HG03064 (cell line): ENCODE measurements at regions not wholly inside any gene's neighbourhood (a gene's known extent, or its start where the extent isn't known, plus 50 kb on each side); places are given as distances from the start of the nearest gene placed in this dataset.

ENCODE experiments used
- ATAC-seq: cut with Tn5 transposase; IDR thresholded peaks from one replicate; pipeline ENCODE4 v1.9.1; 2021; ENCODE audit warnings: low read depth; ENCODE audit not compliant: unreplicated experiment

DNA sequence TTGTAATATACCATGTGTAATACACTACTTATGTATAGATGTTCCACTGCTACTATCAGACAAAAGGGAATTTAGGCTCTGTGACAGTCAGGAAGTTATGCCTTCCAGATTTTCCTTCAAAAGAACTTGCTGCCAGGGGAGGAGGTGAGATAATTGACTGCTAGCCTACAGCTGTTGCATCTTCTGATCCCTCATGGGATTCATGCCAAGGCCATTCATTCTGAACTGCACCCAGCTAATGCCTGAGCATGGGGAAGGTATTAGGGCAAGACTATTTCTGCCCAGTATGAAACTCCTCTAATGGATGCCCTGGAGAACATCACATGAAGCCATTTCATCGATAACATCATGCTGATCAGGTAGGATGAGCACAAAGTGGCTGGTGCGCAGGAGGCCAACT, 746.5 kb upstream of the ZNF608 start:
- ATAC-seq, result no peak

DNA sequence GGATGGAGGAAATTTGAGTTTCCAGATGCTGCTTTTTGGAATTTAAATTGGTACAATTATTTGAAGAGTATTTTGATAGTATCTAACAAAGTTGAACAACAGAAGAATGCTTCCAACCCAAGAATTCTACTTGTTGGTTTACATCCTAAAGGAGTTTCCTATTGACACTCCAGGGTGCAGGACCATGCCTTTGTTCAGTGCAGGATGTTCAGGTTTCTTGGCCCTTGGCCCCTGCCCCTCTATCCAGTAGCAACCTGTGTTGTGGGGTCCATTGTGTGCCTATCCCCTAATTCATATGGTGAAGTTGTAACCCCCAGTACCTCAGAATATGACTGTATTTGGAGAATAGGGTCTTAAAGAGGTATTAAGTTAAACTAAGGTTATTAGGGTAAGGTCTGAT, 750.0 kb upstream of the ZNF608 start:
- no peak for ATAC-seq

DNA sequence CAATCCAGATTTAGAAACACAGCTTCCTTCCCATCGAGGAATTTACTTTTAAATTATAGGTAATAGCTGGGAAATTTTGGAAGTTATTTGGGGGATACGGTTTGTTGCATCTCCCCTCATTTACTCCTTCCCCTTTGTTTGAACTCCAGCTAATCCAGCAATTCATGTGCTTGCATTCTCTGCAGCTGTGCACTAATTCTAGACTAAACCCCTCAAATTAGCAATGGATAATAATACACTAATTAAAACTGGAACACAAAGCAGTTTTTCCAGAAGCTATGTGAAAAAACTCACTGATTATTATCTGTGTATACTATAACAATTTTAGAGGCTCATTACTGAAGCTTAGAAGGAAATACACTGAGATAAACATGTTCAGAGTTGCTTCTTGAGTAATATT, 751.2 kb upstream of the ZNF608 start:
- ATAC-seq, result no peak

DNA sequence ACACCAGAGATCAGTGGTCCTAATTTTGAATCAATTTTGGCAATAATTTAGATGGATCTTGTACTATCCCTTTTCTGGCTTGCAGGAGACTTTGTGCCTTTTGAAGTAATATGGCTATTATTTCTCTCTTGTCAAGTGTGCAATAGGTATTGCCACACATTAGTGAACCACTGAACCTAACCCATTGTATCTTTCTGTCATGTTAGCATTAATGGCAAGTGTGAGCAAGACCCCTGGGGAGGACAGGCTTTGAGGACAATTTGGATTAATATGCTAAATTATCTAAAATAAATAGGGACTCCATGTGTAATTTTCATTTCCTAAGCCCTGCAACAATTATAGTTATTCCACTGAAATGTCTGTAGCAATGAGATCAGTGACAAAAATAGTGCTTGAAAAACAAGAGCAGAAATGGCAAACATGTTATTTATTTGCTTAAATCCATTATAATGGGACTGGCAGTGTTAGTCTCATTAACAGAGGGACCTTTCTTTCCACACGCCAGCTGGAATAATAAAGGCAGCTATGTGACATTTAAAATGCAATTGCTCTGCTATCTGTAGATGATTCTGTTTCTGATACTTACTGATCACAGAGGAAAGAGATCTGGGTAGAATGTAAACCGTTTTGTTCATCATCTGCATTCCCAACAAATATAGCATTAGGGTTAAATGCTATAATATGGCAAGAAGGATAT, 753.3 kb upstream of the ZNF608 start:
- ATAC-seq, result no peak

DNA sequence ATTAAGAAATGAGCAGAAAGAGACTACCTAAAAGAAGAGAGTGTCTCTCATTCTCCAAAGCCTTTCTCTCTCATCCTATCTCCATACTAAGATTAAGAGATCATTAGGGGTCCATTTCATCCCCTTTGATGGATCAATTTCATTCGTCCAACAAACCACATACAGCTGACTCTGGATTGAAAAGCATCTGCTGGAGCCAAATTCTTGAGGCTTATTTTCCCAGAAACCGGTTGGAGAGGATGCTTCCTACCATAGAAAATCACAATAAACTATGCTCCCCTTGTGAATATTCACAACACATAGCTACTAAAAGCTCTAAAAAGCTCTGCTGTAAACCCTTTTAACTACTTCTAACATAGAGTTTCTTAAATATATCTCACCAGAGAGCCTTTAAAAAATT, 755.0 kb upstream of the ZNF608 start:
- no peak for ATAC-seq

DNA sequence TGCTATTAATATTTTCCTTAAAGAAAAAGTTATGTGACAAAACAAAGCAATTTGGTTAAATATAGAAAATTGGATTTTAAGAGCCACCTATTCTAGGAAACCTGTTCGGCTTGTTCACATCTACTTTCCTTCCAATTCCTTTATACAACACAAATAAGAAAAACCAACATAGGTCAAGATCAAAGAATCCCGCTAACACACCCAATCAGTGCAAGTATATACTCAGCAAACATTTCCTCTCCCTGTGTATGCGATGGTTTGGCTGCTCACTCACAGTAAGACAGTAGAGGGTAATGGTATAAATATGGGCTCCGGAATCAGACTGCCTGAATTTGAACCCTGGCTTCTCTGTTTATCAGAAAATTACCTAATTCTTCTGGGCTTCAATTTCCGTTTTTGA, 757.5 kb upstream of the ZNF608 start:
- ATAC-seq, result no peak

DNA sequence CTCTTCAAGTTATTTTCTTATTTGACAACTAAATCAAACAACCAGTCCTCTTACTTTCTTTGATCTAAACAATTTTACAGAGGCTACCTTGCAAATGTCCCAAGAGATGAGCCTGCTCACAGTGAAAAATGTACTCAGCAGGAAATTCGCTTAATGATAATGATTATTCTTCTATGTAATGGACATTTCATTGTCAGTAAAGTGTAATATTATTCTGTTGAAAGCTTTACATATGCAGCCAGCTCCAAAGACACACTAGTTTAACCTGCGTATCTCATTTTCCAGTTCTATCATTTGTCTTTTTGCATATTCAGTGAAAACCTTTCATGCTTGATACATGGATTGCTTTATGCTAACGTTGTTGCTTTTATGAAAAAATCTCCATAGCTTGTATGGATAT, 758.7 kb upstream of the ZNF608 start:
- ATAC-seq, result no peak

DNA sequence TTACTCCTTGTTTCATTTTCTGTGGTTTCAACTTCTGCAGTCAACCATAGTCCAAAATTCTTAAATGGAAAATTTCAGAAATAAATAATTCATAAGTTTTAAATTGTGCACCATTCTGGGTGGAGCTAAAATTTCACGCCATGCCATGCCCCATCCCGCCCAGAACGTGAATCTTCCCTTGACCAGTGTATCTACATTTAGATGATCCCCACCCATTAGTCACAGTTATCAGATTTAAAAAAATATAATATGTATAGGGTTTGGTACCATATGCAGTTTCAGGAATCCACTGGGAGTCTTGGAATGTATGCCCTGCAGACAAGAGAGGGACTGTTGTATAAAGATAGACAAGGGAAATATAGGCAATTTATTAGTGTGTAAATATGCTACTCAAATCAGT, 759.7 kb upstream of the ZNF608 start:
- ATAC-seq, result no peak

DNA sequence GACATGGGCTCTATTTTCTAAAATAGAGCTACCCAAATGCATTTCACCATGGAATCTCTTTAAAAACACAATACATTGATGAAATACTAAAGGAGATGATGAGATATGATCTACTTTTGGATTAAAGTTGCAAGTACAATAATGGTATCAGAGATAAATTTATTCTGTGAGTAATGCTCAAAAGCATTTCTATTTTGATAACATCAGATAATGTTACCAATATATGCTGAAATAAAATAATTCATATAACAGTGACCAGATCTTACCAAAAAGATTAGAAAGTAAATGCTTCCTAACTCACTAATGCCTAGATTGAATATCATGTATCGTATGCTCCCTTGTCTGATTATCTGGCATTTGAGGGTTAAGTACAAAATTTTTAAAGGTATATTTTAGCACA, 761.8 kb upstream of the ZNF608 start:
- no peak for ATAC-seq

DNA sequence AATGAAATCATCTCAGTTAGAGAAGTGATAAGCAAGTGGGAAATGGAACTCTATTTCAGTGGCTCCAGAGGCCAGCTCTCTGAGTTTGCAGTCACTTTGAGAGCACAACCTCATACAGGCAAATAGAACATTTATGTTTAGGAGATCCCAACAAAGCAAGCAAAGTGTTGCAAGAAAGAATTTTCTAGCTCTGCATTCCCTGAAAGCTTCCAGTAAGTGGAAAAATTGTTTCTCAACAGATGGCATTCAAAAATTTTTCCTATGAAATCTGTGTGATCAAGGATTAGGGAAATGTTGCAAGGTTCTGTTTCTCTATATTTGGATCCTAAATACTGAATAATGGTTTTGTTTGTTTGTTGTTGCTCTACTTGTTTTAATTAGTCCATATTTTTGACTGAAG, 764.2 kb upstream of the ZNF608 start:
- ATAC-seq, result no peak

DNA sequence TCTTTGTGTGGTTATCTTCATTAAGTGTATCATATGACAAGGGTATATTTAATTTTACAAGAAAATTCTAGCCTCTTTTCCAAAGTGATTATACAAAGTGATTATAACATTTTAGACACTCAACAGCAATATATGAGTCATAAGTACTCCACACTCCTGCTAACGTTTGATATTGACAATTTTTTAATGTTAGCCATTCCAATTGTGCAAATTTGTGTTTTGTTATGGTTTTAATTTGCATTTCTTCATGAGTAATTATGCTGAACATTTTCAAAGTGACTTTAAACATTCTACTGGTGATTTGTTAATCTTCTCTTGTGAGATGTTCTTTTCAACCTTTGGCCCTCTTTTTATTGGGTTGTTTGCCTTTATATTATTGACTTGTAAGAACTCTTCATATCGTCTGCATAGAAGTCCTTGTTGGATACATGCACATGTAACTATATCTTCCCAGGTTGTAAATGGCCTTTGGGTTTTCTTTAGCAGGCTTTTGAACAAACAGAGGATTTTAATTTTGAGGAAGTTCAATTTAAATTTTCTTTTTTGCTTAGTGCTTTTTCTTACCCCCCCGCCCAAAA, 771.6 kb upstream of the ZNF608 start:
- no peak for ATAC-seq

DNA sequence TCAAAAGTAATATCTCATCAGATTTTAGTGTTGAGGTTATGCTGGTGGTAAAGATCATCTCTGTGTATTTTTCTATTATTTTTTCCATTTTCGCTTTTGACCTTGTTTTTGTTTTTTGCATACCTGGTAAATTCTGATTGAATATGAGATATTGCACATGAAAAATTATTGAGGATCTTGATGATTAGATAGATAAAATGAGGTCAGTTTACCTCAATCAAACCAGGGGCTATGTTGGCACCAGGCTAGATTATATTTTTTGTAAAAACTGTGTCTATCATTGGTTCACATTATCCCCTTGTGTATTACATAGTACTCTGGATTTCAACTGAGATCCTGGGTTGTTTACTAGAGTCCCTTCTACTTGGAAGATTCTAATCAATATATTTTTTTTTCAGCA, 774.9 kb upstream of the ZNF608 start:
- ATAC-seq, result no peak

DNA sequence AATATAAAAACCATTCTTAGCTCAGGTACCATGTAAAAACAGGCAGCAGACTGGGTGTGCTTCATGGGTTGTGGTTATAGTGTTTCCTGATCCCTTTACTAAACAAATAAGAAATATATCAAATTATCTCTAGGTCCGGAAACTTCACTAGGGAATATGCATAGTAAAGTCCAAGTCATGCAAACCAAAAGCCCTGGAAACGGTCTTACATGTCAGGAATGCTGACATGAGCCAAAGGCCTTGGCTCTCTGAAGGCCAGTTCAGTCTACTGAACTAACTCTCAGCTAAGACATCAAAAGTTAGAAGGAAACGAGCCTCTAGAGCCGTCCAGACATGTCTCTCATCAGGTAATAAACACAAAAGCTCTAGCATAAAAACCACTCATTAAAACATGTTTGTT, 778.9 kb upstream of the ZNF608 start:
- no peak for ATAC-seq

DNA sequence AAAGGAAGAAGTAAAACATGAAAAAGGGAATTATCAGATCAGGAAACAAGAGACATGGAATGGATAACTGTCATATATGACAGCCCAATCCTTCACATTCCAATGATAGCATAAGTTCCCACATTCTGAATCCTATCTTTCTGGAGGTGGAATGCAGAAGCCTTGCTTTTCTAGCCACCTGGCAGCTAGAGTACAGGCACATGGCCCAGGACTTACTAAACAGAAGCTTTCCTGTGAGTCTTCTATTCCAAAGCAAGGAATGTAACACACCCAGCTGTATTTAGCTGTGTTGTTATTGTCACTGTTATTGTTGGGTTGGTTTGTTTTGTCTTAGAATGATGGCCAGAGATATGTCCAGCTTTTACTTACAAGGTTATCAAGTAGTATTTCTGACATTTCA, 780.5 kb upstream of the ZNF608 start:
- ATAC-seq, result no peak

DNA sequence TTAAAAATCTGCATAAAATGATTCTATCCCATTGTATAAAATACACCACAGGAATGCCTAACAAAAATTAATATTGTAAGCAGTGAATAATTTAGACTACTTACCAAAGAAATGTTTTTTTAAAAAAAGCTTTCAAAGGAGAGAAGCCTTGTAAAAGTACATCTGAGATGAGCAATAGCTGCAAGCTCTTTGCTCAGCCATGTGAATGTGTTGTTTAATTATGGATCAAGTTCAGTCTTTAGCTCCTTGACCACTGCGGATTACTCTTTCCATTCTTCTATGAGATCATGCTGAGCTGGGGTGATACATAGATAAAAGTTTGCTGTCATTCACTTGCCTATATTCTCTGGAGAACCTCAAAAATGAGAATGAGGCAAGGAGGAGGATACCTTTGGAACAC, 782.4 kb upstream of the ZNF608 start:
- ATAC-seq, result no peak

DNA sequence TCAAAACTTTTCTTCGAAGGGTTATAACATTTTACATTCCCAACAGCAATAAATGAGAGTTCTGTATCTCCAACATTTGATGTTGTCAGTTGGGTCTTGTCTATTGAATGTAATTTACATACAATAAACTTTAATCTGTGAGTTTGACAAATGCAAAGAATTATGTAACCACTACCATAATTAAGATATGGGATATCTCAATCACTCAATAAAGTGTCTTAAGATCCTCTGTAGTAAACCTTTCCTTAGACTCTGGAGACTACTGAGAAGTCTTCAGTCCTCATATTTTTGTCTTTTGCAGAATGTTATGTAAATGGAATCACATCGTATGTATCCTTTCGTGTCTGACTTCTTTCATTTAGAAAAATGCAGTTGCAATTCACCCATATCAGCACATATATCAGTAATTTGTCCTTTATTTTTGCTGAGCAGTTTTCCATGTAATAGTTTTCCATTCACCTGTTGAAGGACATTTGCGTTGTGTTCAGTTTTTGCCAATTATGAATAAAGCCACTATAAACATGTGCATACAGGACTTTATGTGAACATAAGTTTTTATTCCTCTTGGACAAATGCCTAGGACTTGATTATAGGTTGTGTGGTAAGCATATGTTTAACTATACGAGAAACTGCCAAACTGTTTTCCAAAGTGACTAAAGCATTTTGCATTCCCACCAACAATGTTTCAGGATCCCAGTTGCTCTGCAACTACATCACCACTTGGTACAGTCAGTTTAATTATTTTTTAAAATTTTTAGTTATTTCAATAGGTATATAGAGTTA, 784.6 kb upstream of the ZNF608 start:
- ATAC-seq, result no peak

DNA sequence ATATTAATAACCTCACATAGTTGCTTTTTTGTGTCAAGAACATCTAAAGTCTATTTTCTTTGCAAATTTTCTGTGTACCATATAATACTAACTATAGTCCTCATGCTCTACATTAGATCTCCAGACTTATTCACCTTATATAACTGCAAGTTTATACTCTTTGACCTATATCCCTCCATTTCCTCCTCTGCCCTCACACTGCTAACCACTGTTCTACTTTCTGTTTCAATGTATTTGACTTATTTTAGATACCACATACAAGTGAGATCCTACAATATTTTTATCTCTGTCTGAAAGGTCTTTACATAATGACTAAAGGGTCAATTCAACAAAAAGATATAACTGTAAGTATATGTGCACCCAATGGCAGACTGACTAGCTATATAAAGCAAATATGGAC, 789.7 kb upstream of the ZNF608 start:
- peak; percentile 65 for ATAC-seq

DNA sequence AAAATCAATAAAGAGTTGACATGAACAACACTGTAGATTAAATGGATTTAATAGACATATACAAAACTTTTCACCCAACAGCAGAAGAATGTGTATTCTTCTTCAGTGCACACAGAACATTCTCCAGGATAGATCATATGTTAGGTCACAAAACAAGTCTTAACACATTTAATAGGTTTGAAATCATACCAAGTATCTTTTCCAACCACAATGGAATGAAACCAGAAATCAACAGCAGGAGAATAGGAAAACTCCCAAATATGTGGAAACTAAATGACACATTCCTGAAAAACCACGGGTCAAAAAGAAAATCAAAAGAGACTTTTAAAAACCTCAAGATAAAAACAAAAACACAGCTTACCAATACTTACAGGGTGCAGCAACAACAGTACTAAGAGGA, 790.1 kb upstream of the ZNF608 start:
- ATAC-seq, result no peak

DNA sequence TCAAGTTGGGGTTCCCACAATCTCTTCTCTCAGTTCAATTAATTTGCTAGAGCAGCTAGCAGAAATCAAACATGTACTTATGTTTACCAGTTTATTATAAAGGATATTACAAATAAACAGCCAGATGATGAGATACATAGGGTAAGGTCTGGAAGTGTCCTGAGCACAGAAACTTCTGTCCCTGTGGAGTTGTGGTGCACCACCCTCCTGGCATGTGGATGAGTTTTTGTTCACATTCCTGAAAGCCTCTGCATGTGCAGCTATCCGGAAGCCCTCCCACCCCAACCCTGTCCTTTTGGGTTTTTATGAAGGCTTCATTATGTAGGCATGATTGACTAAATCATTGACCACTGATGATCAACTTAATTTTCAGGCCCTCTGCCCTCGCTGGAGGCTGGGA, 791.2 kb upstream of the ZNF608 start:
- ATAC-seq, result no peak

DNA sequence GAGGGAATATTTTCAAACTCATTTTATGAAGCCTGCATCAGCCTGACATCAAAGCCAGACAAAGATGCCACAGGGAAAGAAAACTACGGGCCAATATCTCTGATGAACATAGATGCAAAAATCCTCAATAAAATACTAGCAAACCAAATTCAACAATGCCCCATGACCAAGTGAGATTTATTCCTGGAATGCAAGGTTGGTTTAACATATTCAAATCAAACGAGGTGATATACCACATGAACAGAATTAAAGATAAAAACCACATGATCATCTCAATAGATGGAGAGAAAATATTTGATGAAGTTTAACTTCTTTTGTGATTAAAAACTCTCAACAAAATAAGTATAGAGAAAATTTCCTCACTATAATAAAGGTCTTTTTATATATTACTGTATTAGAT, 792.0 kb upstream of the ZNF608 start:
- ATAC-seq, result no peak

DNA sequence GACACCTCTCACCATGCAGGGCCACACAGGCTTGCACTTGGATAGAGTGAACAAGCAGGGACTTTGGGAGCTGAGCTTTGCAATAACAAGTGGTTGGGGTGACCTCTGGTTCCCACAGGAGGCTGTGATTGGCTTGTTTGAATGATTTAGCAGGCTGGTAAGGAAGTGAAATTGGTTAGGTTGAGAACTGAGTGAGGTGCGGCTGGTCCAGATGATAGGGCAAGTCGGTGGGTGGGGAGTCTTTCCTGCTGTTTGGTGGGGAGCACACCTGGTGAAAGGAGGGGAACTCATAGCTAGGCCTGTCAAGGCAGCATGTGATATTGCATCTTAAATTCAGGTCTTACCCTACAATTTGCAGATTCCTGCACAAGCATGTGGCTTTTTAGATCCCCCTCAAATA, 794.6 kb upstream of the ZNF608 start:
- no peak for ATAC-seq

DNA sequence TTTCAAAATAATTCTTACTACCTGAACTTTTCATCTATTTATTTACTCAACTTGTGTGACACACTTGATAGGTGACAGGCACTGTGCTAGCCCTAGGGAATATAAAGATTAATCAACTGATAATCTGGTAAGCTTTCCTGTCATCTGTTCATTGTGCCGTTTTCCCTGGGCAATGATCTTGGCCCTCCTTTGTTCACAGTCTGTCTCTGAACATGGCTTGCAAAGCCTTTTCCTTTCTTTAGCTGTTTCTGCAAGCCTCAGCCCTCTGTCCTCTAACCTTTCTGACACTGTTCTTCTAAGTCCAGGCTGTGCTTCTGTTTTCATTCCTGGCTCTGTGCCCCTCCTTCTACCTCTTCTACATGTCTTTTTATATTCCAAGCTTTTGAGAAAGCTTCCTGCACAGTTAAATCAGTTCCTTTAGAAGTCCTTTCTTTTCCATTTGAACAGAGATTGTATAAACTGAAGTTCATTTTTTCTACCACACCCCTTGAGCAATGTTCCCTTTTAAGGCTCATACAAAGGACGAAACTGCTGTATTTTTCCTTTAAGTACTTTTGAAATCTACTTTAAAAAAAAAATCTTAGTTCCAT, 803.0 kb upstream of the ZNF608 start:
- no peak for ATAC-seq
